ENCODE measurements at regions not wholly inside any gene's neighbourhood (a gene's known extent, or its start where the extent isn't known, plus 50 kb on each side); places are given as distances from the start of the nearest gene placed in this dataset.
"Not testable (repeated sequence)": the region's sequence is repeated elsewhere in the genome, so short reads cannot be mapped to it uniquely, and the experiment has no call there.

DNA sequence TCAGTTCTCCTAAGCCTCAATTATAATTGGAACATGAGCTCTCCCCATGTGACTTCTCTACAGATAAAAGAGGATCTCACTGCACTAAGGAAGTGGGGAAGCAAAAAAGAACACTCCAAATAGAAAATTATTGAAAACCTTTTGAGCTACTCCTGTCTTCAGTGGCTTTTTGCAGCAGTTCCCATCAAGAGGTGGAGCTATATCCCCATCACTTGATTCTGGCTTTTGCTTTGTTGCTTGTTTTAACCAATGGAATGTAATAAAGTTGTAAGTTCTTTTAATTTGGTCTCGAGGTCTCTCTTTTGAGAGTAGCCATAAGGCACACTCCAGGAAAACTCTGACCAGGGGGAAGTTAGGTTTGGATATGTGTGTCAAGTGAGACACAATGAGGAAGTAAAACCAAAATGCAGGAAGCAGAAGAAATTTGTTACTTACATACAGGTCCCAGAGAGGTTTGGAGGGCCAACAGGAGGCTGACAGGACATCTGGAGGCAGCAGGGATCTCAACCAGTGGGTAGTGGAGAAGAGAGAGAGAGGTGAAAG is 569.4 kb downstream of the HTR7 start:
- peak; percentile 67 for FAIRE-seq

- FAIRE-seq, result no peak
Observed at GRCh38 chr10:90289037-90289436, 568.8 kb downstream of the HTR7 start.

DNA sequence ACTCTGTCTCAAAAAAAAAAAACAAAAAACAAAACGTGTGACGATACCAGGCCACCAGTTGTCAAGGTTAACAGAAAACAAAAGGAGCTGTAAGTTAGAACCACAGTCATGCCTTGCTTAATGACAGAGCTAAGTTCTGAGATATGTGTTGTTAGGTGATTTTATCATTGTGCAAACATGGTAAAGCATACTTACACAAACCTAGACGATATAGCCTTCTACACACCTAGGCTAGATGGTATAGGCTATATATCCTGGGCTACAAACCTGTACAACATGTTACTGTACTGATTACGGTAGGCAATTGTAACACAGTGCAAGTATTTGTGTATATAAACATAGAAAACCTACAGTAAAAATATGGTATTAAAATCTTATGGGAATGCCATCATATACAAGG is 564.2 kb downstream of the HTR7 start:
- FAIRE-seq, result no peak

DNA sequence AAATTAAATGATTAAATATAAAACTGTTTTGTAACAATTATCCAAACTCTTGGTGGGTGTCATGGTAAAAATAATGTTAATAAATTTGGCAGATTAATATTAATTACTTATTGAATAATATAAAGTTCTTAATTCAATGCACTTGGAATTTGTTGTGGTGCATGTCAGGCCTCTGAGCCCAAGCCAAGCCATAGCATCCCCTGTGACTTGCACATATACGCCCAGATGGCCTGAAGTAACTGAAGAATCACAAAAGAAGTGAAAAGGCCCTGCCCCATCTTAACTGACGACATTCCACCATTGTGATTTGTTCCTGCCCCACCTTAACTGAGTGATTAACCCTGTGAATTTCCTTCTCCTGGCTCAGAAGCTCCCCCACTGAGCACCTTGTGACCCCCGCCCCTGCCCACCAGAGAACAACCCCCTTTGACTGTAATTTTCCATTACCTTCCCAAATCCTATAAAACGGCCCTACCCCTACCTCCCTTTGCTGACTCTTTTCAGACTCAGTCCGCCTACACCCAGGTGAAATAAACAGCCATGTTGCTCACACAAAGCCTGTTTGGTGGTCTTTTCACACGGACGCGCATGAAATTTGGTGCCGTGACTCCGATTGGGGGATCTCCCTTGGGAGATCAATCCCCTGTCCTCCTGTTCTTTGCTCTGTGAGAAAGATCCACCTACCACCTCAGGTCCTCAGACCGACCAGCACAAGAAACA is 562.9 kb downstream of the HTR7 start:
- not testable (repeated sequence) for FAIRE-seq

DNA sequence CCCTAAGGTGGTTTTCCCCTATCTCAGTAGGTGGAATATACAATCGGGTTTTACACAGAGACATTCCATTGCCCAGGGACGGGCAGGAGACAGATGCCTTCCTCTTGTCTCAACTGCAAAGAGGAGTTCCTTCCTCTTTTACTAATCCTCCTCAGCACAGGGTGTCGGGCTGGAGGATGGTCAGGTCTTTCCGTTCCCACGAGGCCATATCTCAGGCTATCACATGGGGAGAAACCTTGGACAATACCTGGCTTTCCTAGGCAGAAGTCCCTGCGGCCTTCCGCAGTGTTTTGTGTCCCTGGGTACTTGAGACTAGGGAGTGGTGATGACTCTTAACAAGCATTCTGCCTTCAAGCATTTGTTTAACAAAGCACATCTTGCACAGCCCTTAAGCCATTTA is 555.8 kb downstream of the HTR7 start:
- FAIRE-seq, result not testable (repeated sequence)

GRCh38 chr10:90302758-90303481 is 554.9 kb downstream of the HTR7 start:
- FAIRE-seq, result peak; percentile 12

GRCh38 chr10:90304533-90304932 is 553.3 kb downstream of the HTR7 start:
- no peak for FAIRE-seq

GRCh38 chr10:90306187-90306586 is 551.7 kb downstream of the HTR7 start:
- peak; percentile 68 for FAIRE-seq

- FAIRE-seq, result peak; percentile 98
Observed at GRCh38 chr10:90308223-90308622, 549.6 kb downstream of the HTR7 start.

DNA sequence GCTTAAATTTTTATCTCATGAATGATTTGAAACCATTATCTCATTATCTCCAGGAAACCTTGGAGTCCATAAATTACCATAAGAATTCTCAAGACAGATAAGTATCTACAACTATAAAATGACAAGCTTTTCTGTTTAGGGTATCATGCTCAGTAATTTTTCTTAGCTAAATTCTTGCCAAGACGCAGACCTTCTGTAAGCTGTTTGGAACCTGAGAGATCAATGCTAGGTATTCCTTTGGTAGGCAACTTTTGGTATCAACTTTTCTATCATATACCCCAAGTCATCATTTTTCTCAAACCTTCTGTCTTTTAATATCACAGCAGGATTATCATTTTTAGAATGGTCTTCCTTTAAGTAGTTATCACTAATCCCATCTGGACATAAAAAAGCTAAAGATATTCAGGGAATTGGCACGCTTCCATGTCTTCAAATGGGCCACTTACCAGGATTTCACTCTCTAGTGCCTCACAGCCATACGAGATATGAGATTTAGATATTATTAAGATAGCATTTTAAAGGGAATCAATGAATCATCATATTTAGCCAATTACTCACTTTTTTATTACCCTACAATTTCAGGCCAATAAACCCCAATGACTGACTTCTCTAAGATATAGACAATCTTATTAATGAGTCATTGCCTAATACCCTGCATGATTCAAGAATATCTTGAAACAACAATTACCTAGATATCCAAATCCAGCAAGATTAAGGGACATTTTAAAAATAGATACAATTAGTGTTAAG is 544.1 kb downstream of the HTR7 start:
- FAIRE-seq, result no peak

DNA sequence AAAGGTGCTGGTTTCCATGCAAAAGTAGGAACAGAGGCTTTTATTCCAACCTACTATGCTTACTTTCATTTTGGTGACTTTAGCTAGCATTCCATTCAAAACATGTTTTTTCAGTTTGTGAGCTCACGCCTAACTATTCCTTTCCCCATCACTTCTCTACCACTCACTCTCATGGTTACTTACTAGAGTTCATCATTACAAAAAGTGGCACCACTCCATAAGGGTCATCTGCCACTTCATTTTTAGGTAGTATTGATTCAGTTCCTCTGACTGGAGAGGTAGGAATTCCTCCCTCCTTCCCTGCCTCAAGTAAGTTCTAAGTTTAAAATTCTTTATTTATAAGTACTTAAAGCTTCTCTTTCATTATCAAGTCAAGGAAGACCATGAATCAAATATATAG is 543.1 kb downstream of the HTR7 start:
- no peak for FAIRE-seq

GRCh38 chr10:90317172-90317571 is 540.7 kb downstream of the HTR7 start:
- no peak for FAIRE-seq

GRCh38 chr10:90318659-90319058 is 539.2 kb downstream of the HTR7 start:
- no peak for FAIRE-seq

DNA sequence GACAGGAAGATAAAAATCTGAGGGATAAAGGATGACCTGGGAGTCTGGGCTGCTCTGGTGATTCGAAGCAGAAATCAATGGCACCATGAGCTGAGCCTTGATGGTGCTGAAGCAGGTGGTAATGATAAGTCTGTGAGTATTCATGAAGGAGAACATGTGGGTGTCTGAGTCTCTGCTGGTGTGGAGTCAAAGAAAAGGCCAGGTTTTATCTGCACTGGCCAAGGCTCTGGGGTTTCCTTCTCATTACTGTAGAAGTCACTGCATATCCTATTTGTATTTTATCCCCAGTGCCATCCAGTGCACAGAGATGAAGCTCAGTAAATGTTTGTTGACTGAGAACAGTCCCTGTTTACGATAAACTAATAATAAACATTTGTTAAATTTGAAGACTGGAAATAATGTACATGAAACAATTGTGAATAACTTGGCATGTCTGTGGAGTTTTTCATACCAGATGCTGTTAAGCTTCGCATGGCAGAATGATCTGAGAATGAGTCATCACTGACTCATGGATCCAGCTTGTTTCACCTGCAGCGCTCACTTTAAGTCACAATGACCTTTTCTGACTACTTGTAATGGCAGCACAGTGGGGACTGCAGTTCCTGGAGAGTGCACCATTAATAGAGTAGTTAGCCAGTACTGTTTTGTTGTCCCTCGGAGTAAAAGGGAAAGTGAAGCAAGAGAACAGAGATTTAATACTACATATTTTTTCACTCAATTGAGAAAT is 538.5 kb downstream of the HTR7 start:
- peak; percentile 76 for FAIRE-seq

DNA sequence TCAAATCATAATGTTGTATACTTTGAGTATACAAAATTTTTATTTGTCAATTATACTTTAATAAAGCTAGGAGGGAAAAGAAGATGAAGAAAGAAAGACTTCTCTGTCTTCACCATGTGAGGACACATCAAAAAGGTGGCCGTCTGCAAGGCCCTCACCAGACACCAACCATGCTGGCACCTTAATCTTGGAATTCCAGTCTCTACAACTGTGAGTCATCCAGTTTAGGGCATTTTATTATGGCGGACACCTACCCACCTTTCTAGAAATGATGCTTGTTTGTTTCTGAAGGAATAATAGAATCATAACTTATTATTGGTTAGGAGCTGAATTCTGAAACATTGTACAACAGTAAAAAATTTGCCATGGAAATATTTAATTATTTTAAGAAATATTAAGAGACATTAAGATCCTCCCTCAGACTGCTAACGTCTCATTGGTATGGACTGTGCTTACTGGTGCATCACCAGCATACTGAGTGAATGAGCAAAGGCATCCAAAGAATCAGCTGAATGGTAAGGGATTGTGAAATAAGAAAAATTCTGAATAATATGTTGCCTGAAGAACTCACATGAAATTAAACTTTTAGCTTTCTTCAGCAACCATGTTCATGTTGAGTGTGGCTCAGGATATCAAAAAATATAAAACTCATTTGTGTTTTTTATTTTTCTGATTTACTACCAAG is 536.6 kb downstream of the HTR7 start:
- no peak for FAIRE-seq

DNA sequence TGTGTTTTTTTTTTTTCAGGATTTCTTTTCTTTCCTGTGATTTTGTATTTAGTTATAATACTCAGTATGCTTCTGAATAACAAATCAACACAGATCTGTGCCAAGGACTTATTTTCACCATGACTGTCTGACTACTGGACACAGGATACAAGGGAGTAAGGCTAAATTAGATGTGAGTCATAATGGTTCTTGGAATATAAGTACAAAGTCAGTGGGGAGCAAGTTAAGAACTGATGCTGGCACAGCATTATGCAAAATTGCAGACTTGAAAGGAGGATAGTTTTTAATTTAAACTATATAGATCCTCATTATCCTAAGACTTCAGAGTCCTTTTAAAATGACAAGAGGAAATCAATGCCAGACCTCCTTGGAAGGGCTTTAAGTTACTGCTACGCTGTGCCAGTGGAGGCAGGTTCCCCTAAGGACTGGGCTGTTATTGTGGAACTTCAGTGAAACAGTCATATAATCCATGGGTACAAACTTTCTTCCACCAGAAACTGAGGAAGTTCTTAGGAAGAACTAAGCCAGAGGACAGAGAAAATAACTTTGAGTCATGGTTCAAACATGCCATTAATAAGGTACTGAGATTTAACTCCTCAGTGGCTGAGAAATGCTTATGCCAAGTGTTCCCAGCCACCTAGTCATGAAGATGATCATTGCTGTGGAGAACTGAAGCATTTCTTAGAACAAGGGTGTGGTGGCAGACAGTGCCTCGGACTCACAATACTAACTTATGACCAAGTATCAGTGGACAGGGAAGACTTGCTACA is 531.2 kb downstream of the HTR7 start:
- FAIRE-seq, result no peak

DNA sequence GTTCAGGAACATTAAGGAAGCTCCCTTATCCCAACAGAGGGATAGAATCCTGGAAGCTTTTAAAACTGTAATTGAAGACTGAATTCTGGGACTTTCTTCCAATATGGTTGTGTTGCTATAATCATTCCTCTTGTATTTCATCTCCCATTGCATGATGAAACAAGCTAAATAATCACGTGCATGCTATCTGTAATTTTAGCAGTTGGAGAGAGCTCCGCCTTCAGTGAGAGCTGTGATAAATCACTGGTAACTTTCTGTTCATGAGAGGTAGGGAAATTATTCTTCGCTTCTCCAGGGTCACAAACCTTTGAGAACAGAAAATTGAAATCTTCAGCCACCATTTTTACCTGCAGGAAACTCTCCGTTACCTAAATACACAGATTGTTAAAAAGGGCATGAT is 530.2 kb downstream of the HTR7 start:
- no peak for FAIRE-seq

- FAIRE-seq, result no peak
Observed at GRCh38 chr10:90328459-90328858, 529.4 kb downstream of the HTR7 start.

GRCh38 chr10:90328896-90329295 is 528.9 kb downstream of the HTR7 start:
- no peak for FAIRE-seq

DNA sequence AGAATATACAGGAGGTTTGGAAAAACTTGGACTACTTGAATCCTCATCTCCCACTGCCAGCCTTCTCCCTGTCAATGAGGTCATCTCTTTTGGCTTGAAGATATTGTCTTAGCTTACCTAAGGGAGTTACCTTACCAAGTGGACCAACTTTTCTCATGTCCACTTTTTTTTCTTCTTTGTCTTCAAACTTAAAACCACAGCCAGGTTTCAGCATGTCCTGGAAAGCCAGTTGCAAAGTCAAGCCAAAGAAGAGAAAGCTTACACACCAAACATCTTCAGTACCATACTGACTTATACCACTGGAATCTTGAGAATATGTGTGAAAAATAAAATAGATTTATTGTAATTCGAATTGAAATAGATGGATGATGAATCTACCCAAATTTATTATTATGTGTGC is 520.5 kb downstream of the HTR7 start:
- FAIRE-seq, result no peak

- no peak for FAIRE-seq
Observed at GRCh38 chr10:90342480-90342879, 515.4 kb downstream of the HTR7 start.

Measured in endometrium (tissue), 2 donors.